NT2/D1 (cell line): ENCODE measurements at regions not wholly inside any gene's neighbourhood (a gene's known extent, or its start where the extent isn't known, plus 50 kb on each side); places are given as distances from the start of the nearest gene placed in this dataset.
"Not testable (repeated sequence)": the region's sequence is repeated elsewhere in the genome, so short reads cannot be mapped to it uniquely, and the experiment has no call there.

Experiments used
- DNase-seq: peaks from one replicate; pipeline ENCODE4 v3.0.0-alpha.2; 2011; ENCODE audit warnings: low read depth, low spot score
- H3K27me3 ChIP-seq: 2 replicates; pipeline ENCODE4 v1.6.0; 2011; ENCODE audit warnings: mild to moderate bottlenecking; ENCODE audit not compliant: insufficient read length, insufficient read depth
- H3K36me3 ChIP-seq: 2 replicates; pipeline ENCODE4 v1.6.1; 2011; ENCODE audit warnings: mild to moderate bottlenecking, low read length, mixed read lengths; ENCODE audit not compliant: insufficient read depth, insufficient read length
- H3K4me1 ChIP-seq: 2 replicates; pipeline ENCODE4 v1.5.1; 2011; ENCODE audit not compliant: insufficient read depth, insufficient read length
- H3K4me3 ChIP-seq: 2 replicates; pipeline ENCODE4 v1.5.1; 2011; ENCODE audit warnings: low read depth; ENCODE audit not compliant: insufficient read length
- H3K9ac ChIP-seq: 2 replicates; pipeline ENCODE4 v1.6.0; 2011; ENCODE audit warnings: low read depth; ENCODE audit not compliant: insufficient read length
- H3K9me3 ChIP-seq: 2 replicates; pipeline ENCODE4 v1.5.1; 2011; ENCODE audit warnings: mild to moderate bottlenecking, low read length; ENCODE audit not compliant: insufficient read depth
- SUZ12 ChIP-seq: IDR thresholded peaks from 2 replicates; pipeline ENCODE4 v1.6.1; 2011; ENCODE audit not compliant: insufficient read length, insufficient read depth; ENCODE audit errors: extremely low read depth
- YY1 ChIP-seq: IDR thresholded peaks from 2 replicates; pipeline ENCODE4 v1.6.1; 2011; ENCODE audit not compliant: insufficient read length, insufficient read depth
- ZNF274 ChIP-seq: IDR thresholded peaks from 2 replicates; pipeline ENCODE4 v1.6.1; 2011; ENCODE audit warnings: mild to moderate bottlenecking, low read depth, low read length

DNA sequence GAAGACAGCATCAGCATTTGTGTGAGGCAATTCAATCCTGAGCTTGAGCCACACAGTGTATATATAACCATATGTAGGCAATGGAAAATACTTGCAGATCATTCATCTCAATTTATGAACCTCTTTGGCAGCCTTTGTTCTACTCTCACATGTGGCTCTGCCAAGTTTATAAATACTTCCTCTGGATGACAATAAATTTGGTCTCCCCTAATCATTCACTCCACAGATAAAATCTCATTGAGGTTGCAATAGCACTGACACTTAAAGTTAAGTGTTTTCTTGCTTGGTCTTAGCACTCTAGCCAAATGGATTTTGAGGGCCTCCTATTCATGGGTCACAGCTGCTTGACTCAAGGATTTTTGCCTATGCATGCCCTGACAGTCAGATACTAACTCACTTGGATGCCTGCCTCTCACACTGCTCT, 136.6 kb upstream of the VANGL1 start:
- DNase-seq = no peak
- Histone ChIP-seq H3K36me3 (no peaks in the 10 kb centered on the region), H3K4me3 (no peak overlapping the region), H3K9ac (no peak overlapping the region), H3K4me1 (no peaks in the 10 kb centered on the region), H3K9me3 (peaks cover 9% of the 10 kb centered on the region; the same call in 1 of the 2 replicates), H3K27me3 (no peaks in the 10 kb centered on the region)
- no peak for TF ChIP-seq SUZ12
- no peak for TF ChIP-seq YY1
- TF ChIP-seq ZNF274 = no peak

DNA sequence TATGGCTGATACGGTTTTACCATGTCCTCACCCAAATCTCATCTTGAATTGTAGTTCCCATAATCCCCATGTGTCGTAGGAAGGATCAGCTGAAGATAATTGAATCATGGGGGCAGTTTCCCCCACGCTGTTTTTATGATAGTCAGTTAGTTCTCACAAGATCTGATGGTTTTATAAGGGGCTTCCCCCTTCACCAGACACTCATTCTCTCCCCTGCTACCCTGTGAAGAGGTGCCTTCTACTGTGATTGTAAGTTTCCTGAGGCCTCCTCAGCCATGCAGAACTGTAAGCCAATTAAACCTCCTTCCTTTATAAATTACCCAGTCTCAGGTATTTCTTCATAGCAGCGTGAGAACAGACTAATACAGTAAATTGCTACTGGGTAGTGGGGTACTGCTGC, 139.6 kb upstream of the VANGL1 start:
- not testable (repeated sequence) for H3K27me3 ChIP-seq, H3K9ac ChIP-seq, H3K9me3 ChIP-seq, H3K4me3 ChIP-seq, H3K36me3 ChIP-seq, DNase-seq, H3K4me1 ChIP-seq

DNA sequence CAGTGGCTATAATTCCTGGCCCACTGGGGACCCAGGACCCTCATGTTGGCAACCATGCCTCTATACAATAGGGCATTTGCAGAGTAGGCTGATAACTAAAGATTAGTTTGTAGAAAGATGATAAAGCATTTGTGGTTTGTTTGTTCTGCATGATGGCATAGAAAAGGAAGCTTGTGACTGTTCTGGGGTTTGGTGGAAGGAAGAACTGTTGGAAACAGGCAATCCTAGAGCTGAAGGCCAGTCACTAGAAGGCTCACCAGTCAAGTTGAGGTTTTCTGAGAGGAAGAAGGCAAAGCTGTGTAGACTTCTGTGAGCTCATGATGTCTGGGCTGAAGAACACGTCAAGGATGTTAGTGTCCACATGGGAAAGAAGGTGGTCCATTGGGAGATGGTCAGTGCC, 140.3 kb upstream of the VANGL1 start:
- peaks cover 9% of the 10 kb centered on the region; the same call in 1 of the 2 replicates for H3K9me3 ChIP-seq
- H3K27me3 ChIP-seq = no peaks in the 10 kb centered on the region
- no peak for DNase-seq
- TF ChIP-seq YY1 (no peak), ZNF274 (no peak)
- no peak overlapping the region for H3K4me3 ChIP-seq
- no peaks in the 10 kb centered on the region for H3K36me3 ChIP-seq
- H3K9ac ChIP-seq = no peak overlapping the region
- H3K4me1 ChIP-seq = peaks cover 1% of the 10 kb centered on the region

DNA sequence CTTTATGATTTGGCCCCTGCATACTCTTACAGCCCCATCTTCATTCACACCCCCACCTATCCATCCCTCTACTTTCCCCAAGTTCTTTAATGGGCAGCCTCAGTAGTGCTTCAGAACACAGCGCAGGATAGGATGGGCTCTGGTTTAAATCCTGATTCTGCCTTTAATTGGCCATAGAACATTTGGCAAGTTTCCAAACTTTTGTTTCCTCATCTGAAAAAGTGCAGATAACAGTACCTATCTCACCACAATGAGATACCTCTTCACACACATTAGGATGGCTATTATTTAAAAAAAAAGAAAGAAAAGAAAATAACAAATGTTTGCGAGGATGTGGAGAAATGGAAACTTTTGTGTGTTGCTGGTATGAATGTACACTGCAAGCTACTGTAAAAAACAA, 142.5 kb upstream of the VANGL1 start:
- H3K27me3 ChIP-seq = no peaks in the 10 kb centered on the region
- peaks cover 2% of the 10 kb centered on the region for H3K4me1 ChIP-seq
- peaks cover 9% of the 10 kb centered on the region; the same call in 1 of the 2 replicates for H3K9me3 ChIP-seq
- H3K36me3 ChIP-seq = no peaks in the 10 kb centered on the region
- no peak for DNase-seq
- TF ChIP-seq YY1 (no peak), SUZ12 (no peak), ZNF274 (no peak)
- no peak overlapping the region for H3K9ac ChIP-seq
- H3K4me3 ChIP-seq = no peak overlapping the region

DNA sequence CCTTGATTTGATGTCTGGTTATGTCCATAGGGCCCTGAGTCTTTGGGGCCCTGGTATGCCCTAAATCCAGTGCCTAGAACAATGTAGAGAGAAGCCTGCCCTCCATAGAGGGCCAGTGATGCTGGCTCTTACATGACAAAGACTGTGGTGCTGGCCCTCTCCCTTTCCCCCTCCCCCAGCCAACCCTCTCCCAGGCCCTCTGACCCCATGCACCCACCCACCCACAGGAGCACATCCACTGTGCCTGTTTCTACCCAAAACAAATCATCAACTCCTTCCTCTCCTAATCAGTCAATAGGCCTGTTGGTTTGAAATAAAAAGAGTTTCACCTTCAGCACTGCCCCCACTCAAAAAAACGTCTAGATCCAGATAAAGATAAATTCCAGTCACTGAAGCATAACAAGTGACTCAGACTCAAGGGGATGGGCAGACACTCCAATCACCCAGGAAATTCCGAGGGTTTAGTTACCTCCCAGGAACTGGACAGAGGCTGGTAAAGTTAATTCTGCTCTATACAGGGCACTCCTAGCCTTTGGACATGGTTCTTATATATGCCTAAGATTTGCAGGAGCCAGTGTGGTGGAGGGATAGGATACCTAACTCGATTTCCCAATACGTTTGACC, 144.8 kb upstream of the VANGL1 start:
- Histone ChIP-seq H3K4me3 (no peak overlapping the region), H3K27me3 (no peaks in the 10 kb centered on the region), H3K36me3 (no peaks in the 10 kb centered on the region), H3K9ac (no peak overlapping the region), H3K4me1 (peaks cover 7% of the 10 kb centered on the region), H3K9me3 (no peaks in the 10 kb centered on the region)
- TF ChIP-seq SUZ12 (no peak), YY1 (no peak), ZNF274 (no peak)
- DNase-seq = no peak

DNA sequence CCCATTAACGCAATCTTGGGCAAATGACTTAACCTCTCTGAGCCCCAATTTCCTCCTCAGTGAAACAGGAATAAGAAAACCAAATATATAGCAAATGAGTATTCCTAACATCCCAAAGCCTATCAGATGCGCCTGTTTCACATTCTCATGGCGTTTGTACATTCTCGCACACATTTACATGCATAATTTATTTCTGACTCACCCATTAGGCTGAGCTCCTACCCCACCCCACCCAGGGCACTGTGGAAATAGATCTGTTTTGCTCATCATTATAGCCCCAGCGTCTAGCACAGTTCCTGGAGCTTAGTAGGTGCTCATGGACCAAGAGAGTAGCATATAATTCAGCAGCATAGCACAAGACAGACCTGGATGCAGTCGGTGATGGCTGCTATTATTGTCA, 146.1 kb upstream of the VANGL1 start:
- H3K36me3 ChIP-seq = no peaks in the 10 kb centered on the region
- H3K27me3 ChIP-seq = no peaks in the 10 kb centered on the region
- H3K4me1 ChIP-seq = peaks cover 7% of the 10 kb centered on the region
- TF ChIP-seq SUZ12 (no peak), YY1 (no peak), ZNF274 (no peak)
- H3K9me3 ChIP-seq = no peaks in the 10 kb centered on the region
- no peak overlapping the region for H3K9ac ChIP-seq
- no peak for DNase-seq
- no peak overlapping the region for H3K4me3 ChIP-seq

DNA sequence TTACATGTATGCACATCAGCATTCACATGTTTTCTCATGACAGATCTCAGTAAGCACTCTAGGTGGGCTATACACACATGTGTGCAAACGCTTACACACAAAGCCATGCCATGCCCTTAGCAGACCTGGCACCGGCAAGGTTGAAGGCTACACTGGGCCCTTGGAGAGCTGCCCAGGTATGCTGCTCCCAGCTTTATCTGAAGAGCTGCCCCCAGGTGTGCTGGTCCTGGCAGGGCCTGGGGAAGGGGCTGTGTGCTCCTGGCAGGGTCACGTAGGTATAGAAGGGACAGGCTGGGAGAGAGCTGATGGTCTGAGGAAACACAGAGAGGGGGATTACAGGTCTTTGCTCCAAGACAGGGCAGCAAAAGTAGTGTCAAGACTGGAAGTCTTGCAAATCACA, 146.7 kb upstream of the VANGL1 start:
- DNase-seq = no peak
- Histone ChIP-seq H3K4me3 (no peak overlapping the region), H3K36me3 (no peaks in the 10 kb centered on the region), H3K9me3 (no peaks in the 10 kb centered on the region), H3K27me3 (no peaks in the 10 kb centered on the region), H3K4me1 (peaks cover 7% of the 10 kb centered on the region), H3K9ac (no peak overlapping the region)
- TF ChIP-seq SUZ12 (no peak), YY1 (no peak), ZNF274 (no peak)

DNA sequence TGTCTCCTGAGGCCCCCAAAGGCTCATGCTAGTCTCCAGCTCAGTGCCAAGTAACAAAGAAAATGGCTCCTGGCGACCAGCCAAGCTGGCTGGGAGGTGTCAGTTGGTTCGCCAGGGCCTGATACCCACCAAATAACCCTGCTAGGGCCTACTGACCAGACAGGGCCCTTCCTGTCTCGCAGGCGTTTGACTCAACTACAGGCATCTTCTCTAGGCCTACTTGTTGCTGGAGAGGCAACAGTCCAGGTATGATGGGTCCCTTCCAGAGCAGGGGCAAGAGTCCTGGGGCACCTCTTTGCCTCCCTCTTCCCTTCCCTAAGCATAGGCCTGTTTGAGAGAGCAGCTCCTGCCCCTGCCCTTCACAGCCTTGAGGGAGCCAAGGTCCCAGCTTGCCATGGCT, 147.9 kb upstream of the VANGL1 start:
- Histone ChIP-seq H3K4me1 (peaks cover 7% of the 10 kb centered on the region), H3K4me3 (no peak overlapping the region), H3K9ac (no peak overlapping the region), H3K36me3 (no peaks in the 10 kb centered on the region), H3K9me3 (no peaks in the 10 kb centered on the region; the same call in 1 of the 2 replicates), H3K27me3 (no peaks in the 10 kb centered on the region)
- TF ChIP-seq ZNF274 (no peak), SUZ12 (no peak), YY1 (no peak)
- DNase-seq = no peak
